ENCODE measurements at regions not wholly inside any gene's neighbourhood (a gene's known extent, or its start where the extent isn't known, plus 50 kb on each side); places are given as distances from the start of the nearest gene placed in this dataset.

DNA sequence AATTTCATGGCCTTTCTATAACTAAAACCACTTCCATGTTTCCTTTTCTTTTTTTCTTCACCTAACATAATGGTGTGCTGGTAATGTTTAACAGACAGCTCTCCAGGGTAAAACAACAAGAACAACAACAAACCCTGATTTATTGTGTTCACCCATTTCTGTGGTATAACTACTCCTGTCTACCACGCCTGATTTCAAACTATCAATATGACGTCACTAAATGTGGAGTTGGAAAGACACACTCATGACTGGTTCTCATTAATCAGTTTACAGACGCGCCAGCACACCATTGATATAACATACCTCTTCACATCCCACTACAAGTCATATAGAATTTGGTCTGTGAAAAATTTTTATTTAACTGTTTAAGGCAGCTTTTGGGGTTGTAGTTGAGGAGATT lies 142.9 kb downstream of the ARRDC3 start:
- FAIRE-seq: no peak

DNA sequence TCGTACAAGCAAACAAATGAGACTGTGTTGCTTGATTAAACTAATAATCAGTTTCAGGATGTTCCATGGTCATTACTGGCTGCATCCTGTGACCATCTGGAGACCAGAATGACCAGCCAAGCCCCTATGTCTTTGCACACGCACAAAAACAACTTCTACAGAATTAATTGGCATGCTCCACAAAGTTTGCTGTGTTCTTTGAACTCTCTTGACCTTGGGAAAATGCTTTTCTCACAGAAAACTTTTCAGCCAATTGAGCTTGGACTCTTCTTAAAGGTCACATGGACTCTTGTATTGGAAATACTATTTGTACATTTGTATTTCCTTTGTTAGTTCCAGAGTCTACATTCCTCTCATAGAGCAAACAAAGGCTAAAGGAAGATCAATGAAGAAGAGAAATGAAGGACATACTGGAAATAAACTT lies 147.8 kb downstream of the ARRDC3 start:
- FAIRE-seq: no peak

- FAIRE-seq: no peak
Observed at GRCh38 chr5:91232523-91232922, 150.6 kb downstream of the ARRDC3 start.

DNA sequence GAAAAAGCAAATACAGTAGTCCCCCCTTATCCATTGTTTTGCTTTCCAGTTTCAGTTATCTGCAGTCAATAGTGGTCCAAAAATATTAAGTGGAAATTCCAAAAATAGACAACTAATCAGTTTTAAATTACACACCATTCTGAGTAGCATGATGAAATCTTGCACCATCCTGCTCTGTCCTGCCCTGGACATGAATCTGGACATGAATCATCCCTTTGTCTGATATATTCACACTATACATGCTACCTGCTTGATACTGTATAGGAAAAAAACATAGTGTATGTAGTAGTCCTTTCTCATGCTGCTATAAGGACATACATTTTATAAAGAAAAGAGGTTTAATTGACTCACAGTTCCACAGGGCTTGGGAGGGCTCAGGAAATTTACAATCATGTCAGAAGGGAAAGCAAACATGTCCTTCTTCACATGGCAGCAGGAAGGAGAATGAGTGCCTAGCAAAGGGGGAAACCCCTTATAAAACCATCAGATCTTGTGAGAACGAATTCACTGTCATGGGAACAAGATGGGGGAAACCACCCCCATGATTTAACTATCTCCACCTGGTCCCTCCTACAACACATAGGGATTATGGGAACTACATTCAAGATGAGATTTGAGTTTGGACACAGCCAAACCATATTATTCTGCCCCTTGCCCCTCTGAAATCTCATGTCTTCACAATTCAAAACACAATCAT lies 153.9 kb downstream of the ARRDC3 start:
- no peak for FAIRE-seq

GRCh38 chr5:91228188-91228587 lies 154.9 kb downstream of the ARRDC3 start:
- no peak for FAIRE-seq

DNA sequence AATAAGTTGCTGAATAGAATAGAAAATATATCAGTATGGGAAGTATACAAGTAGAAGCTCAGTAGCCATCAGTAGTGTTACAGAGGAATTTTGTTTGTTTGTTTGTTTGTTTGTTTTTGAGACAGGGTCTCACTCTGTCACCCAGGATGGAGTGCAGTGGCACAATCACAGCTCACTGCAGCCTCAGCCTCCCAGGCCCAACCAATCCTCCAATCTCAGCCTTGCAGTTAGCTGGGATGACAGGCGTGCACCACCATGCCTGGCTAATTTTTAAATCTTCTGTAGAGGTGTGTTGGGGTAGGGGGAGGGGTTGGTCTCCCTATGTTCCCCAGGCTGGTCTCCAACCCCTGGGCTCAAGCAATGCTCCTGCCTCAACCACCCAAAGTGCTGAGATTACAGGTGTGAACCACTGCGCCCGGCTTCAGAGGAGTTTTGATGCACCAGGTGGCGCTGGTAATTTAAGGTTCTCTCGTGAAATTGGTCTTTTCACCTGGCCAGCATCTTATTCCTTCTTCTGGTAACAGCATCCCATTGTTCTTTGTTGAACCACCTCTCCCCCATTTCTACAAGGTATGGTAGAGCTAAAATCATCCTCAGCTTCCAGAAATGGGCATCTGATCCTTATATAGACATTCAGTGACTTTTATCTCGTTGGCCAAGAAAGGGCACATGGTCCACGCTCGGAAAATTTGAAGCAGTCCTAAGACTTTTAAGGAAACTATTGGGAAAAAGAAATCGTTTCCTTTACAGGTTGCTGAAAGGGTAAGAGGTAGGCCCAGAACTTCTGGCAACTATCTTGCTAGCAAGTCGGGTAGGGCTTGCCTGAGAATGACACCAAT lies 157.1 kb downstream of the ARRDC3 start:
- FAIRE-seq: peak; percentile 83

- FAIRE-seq: no peak
Observed at GRCh38 chr5:91224969-91225368, 158.1 kb downstream of the ARRDC3 start.

- no peak for FAIRE-seq
Observed at GRCh38 chr5:91224456-91224855, 158.7 kb downstream of the ARRDC3 start.

GRCh38 chr5:91223886-91224285 lies 159.2 kb downstream of the ARRDC3 start:
- FAIRE-seq: no peak

DNA sequence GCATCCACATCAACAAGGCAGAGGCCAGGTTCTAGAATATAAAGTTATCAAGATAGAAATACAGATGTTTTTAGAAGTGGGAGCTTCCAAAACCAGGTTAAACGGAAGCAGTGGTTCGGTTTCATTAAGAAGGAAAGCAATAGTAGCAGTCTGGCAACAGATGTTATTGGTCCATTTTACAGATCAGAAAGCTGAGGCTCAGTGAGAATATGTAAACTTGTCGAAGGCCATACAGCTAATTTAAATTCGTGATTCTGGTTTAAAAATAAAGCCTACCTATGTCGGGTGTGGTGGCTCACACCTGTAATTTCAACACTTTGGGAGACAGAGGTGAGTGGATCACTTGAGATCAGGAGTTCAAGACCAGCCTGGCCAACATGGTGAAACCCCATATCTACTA lies 160.6 kb downstream of the ARRDC3 start:
- no peak for FAIRE-seq

DNA sequence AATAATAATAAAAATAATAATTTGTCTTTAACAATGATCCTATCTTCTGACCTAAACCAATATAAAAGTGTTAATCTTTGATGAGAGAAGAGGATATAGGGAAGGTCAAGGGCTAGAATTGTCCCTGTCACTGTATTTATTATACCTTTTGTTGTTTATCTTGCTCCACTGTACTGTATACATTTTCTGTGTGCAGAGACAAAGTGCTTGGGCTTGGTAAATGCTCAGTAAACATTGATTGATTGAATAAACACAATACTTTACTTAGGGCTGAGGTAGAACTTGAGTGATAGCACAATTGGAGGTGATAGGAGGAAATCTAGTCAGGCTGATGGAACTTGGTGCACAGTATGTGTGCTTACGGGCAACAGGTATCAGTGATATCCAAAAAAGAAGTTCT lies 161.2 kb downstream of the ARRDC3 start:
- FAIRE-seq: no peak

DNA sequence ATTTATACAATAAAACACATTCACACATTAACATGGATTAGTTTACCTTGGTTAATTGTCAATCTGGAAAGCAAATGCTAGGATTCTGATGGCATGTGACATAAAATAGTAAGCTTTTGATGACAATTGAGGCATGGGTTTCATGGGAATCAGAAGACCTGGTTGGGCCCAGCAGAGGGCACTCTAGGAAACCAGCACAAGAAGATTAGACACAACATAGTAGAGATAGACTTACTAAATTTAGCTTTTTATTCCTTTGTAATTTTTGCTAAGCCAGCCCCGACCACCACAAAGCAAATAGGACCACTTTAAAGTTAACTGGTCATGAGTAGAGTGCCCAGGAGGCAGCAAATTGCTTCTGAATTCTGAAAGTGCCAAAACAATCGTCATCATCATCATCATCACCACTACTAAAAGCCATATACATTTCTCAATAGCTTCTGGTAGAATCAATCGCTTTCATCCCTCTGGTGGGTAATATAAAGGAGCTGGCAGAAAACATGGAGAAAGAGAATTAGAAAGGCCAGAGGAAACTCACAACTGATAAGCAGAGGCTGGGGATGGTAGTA lies 163.2 kb downstream of the ARRDC3 start:
- no peak for FAIRE-seq

DNA sequence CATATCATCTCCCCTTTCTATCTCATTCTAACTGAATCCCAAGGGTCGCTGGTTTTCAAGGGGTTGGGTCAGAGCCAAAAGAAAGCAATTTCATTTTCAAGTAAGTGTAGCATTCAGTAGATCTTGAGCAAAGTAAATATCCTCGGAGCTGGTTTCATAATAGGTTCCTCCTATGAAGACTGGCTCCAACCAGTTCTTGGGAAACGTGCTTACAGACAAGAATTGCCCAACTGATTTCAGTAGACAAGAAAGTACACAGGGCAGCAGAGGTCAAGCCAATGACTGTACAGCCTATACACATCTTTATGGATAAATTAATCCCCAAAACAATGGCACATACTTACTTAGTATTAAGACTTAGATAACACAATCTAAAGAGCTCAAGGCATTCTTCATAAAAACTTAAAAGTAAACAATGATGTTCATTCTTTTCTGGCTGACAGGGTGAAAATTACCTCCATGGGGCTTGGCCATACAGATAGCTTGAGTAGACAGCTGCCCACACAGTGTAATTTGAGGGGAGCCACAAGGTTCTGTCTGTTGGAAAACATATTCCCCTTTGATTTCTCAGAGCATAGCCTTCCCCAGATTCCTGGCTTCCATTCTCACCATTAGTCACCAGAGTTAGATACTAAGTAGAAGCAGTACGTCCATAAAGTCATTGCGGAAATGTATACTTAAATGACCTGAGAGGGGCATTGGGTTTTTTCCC lies 163.9 kb downstream of the ARRDC3 start:
- no peak for FAIRE-seq

DNA sequence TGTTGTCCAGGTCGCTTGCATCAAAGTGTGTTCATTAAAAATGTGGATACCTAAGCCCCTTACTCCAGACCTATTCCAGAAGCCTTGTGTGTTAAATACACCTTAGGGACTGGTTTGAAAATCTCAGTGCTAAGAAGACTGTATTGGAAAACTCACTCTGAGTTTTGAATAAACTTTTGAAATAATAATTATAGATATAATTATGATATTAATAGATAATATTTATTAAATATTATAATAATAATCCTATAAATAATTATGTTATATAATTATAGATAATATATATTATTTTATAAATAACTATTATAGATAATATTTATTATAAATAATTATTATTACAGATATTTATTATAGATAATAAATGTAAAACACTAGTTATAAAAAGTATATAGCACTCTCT lies 165.3 kb downstream of the ARRDC3 start:
- FAIRE-seq: no peak

GRCh38 chr5:91214571-91214970 lies 168.5 kb downstream of the ARRDC3 start:
- FAIRE-seq: no peak

All from islet of Langerhans (tissue), 1 donor.